ENCODE measurements at regions not wholly inside any gene's neighbourhood (a gene's known extent, or its start where the extent isn't known, plus 50 kb on each side); places are given as distances from the start of the nearest gene placed in this dataset.

DNA sequence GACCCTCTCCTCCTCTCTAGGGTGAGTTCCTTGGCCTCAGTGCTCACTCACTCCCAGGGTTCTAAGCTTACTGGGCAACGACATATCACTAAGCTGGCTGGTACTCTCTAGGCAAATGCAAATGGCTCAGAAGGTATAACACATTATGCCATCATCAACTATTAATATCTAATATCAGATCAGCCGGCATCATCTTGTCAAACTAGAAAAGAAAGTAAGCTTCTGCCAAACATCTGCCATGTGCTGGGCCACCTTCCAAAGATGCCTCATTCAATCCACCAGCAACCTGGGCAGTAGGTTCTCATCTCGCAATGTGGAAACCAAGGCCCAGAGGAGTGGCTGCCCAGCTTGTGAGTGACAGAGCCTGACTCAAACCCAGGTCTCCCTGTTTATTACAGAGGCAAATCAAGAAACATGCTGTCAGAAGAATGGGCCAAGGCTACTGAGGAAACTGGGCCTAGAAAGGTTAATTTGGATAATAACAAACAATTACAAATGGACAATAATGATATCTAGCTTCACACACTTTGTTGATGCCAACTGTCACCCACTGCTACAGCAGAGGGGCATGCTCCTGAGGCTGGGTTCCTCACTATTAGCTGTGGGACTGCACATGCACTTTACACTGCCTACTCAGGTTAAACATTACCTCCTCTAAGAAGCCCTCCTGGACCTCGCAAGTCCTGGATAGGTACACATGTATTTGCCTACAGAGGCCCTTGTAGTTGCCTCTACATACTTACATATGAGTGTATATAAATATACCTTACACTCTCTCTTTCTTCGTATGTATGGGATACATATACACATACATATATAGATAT, 183.3 kb upstream of the JUN start:
- TF ChIP-seq, protein P1, sequence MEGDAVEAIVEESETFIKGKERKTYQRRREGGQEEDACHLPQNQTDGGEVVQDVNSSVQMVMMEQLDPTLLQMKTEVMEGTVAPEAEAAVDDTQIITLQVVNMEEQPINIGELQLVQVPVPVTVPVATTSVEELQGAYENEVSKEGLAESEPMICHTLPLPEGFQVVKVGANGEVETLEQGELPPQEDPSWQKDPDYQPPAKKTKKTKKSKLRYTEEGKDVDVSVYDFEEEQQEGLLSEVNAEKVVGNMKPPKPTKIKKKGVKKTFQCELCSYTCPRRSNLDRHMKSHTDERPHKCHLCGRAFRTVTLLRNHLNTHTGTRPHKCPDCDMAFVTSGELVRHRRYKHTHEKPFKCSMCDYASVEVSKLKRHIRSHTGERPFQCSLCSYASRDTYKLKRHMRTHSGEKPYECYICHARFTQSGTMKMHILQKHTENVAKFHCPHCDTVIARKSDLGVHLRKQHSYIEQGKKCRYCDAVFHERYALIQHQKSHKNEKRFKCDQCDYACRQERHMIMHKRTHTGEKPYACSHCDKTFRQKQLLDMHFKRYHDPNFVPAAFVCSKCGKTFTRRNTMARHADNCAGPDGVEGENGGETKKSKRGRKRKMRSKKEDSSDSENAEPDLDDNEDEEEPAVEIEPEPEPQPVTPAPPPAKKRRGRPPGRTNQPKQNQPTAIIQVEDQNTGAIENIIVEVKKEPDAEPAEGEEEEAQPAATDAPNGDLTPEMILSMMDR (optimal IDR thresholded peaks at IDR 0.05 in 1 of 3, IDR thresholded peaks at IDR 0.05 in 1 of 3, conservative IDR thresholded peaks at IDR 0.05 in 1 of 3; ENCODE audit: extremely low read depth in 1 of 3, insufficient read depth in 2 of 3, low read length in 3 of 3) = no peak
- TF ChIP-seq EZH2 (IDR thresholded peaks at IDR 0.05; ENCODE audit: low read length) = no peak
